ENCODE measurements at regions not wholly inside any gene's neighbourhood (a gene's known extent, or its start where the extent isn't known, plus 50 kb on each side); places are given as distances from the start of the nearest gene placed in this dataset.

- TF ChIP-seq TSHZ2 (CRISPR knock-in tag; IDR thresholded peaks at IDR 0.05) (no peak), CREB5 (CRISPR knock-in tag; IDR thresholded peaks at IDR 0.05; ENCODE audit: low read depth) (no peak), ZFP30 (CRISPR knock-in tag; IDR thresholded peaks at IDR 0.05) (no peak)
Measured at GRCh38 chr2:64328415-64328722, 125.6 kb upstream of the LGALSL start.

Measured in SK-N-SH treated with all-trans-retinoic acid at 6 μM for 48 hours (cell line).